RWPE1 (cell line): ENCODE measurements at regions not wholly inside any gene's neighbourhood (a gene's known extent, or its start where the extent isn't known, plus 50 kb on each side); places are given as distances from the start of the nearest gene placed in this dataset.

Experiments used
- CTCF ChIA-PET: fragments of 350-600 bp; sonication (Branson Sonifier 250); formaldehyde crosslinking; extraction: SDS; loops from one replicate; lab custom pipeline; 2021; lab: Yijun Ruan, JAX
- POLR2A ChIA-PET: fragments of 400-600 bp; formaldehyde crosslinking; extraction: SDS; loops from one replicate; lab custom pipeline; 2020; ENCODE audit warnings: antibody characterized with exemption; ENCODE audit not compliant: low non-redundant PET; lab: Yijun Ruan, JAX
- DNase-seq: peaks from one replicate; pipeline ENCODE4 v3.0.0; 2012; ENCODE audit warnings: low spot score
- H3K27ac ChIP-seq: fragments of 450-650 bp; 2 replicates; pipeline ENCODE4 v1.5.1; 2017
- TF ChIP-seq, protein P1 (sequence below): fragments of 450-650 bp; conservative IDR thresholded peaks from 2 replicates; pipeline ENCODE4 v1.5.1; 2017; ENCODE audit warnings: low read depth, mild to moderate bottlenecking

DNA sequence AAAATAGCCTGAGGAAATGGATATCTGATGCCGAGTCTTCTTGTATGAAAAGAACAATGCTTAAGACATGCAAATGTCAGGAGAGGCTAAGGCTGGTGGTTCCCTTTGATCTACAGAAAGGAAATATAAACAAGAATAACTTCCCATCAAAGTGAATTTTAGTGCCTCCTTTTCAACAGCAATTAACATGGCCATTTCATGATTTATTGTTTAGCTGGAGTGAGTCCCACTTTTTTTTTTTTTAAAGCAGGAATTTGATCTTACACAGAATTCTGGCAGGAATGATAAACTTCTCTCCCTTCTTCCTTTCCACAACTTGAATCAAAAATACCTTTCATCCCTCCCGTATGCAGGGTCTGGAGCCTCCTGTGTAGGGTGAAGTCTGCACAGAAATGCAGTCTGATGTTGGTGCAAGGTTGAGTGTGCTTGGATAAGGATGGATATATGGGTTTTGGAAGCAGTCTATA is 287.0 kb downstream of the MEX3B start:
- TF ChIP-seq, protein P1, sequence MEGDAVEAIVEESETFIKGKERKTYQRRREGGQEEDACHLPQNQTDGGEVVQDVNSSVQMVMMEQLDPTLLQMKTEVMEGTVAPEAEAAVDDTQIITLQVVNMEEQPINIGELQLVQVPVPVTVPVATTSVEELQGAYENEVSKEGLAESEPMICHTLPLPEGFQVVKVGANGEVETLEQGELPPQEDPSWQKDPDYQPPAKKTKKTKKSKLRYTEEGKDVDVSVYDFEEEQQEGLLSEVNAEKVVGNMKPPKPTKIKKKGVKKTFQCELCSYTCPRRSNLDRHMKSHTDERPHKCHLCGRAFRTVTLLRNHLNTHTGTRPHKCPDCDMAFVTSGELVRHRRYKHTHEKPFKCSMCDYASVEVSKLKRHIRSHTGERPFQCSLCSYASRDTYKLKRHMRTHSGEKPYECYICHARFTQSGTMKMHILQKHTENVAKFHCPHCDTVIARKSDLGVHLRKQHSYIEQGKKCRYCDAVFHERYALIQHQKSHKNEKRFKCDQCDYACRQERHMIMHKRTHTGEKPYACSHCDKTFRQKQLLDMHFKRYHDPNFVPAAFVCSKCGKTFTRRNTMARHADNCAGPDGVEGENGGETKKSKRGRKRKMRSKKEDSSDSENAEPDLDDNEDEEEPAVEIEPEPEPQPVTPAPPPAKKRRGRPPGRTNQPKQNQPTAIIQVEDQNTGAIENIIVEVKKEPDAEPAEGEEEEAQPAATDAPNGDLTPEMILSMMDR: no peak
- DNase-seq: no peak
- ChIA-PET POLR2A (no interaction called here), CTCF (no interaction called here)
- no peak overlapping the region for H3K27ac ChIP-seq

DNA sequence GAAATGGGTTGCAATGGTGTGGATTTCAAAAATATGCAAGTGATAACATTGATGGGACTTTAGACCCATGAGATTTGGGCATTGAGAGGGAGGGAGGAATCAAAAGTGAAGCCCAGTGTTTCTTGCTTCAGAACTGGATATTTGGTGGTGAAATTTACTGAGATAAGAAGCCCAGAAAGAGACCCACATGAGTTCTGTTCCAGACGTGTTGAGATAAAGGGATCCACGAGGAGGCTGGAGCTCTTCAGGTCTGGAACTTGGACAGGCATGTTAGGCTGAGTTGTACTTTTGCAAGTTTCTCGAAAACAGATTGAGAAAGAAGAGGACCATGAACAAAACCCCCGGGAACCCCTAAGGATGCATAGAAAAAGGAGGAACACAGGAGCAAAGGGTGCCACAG is 290.2 kb downstream of the MEX3B start:
- no peak overlapping the region for H3K27ac ChIP-seq
- DNase-seq: no peak
- CTCF ChIA-PET: no interaction called here
- TF ChIP-seq, protein P1: no peak
- POLR2A ChIA-PET: no interaction called here

DNA sequence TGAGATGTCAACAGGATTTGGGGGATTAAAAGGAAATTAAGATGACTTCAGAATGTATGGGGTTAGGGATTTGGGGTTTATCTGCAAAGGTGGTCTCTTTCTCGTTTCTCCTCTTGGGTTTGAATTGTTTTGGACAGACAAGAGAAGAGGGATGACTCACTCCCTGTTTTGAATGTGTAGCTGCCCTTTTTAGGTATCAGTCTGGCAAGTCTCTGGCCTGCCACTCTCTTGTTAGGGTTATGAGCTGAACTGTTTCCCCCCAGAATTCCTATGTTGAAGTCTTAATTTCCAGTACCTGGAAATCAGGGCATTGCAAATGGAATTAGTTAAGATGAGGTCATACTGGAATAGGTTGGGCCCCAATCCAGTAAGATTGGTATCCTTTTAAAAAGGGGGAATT is 291.7 kb downstream of the MEX3B start:
- TF ChIP-seq, protein P1: no peak
- ChIA-PET CTCF (interaction anchor here (0.7 to 1.2 kb wide), 2 partner anchors 111 to 207 kb away, joined by 3 to 5 read pairs; no protein-coding TSS in a partner anchor), POLR2A (no interaction called here)
- no peak for DNase-seq
- no peak overlapping the region for H3K27ac ChIP-seq

DNA sequence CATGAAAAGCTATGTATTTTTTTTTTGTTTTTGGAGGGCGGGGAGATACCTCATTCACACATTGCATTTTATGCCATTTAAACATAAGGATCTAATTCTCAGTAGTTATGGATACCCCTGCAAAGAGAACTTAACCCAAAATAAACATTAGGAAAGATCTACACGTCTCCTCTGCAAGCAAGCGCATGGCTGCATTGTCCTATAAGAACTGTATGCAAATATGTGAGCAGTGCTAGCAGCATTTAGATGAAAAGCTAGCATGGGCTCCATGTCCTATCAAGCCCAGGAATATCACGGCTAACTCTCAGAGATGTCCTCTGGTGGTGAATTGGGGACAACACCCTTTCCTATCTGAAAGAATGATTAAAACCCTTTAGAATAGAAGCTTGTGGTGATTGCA is 292.8 kb downstream of the MEX3B start:
- no peak for DNase-seq
- TF ChIP-seq, protein P1: no peak
- POLR2A ChIA-PET: interaction anchor here (0.6 kb wide), 1 partner anchor 294 kb away, joined by 4 read pairs; no protein-coding TSS in a partner anchor
- CTCF ChIA-PET: interaction anchor here (1.2 kb wide), 1 partner anchor 206 kb away, joined by 5 read pairs; no protein-coding TSS in a partner anchor
- peak overlapping the region; percentile 70 for H3K27ac ChIP-seq

DNA sequence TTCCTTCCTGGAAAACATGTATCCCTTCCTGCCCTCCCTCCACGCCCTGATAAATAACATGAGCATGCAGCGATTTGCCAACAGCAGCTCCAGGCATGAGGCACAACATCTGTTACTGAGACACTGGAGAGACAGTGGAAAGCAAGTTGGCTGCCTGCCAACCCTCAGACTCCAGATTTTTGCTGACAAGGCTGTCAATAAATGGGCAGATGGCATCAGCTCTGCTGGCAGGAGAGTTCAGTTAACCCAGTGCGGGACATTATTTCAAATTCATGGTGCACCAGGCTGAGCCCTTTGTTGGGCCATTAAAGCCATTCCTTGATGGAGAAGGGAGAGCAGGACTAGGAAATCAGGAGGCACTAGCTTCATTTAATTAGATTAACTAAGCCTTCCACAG is 293.3 kb downstream of the MEX3B start:
- H3K27ac ChIP-seq: peak overlapping the region; percentile 70
- peak; percentile 56 for DNase-seq
- POLR2A ChIA-PET: no interaction called here

DNA sequence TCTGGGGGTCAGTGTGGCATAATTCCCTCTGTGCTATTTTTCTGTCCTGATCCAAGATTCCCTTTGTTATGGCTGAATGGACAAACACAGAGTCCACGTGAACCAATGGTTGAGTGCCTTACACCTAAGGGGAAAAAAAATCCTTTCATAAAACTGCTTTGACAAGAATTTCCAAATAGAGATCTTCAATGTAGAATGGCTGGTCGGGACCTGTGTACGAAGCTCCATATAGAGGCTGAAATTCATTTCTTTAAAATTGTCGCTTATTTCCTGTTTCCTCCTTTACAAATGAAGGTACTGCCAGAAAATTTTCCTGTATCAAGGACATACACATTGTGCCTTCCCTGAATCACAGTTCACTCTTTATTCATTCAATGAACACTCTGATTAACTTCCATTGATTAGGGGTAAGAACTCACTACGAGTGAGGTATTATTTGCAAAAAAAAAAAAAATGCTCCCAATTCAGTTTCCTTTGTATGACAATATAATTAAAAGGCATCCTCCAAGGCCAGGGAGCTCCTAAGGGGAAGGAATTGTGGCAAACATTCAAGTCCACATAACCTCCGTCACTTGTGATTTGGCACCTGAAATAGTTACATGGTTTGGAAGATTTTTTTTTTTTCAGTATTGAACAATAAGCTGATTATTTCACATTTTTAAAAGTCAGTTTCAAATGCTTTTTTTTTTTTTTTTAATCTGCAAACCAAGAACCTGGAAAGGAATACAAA is 293.8 kb downstream of the MEX3B start:
- H3K27ac ChIP-seq: peak overlapping the region; percentile 70
- no peak for DNase-seq
- TF ChIP-seq, protein P1: no peak
- ChIA-PET POLR2A (no interaction called here), CTCF (interaction anchor here (0.6 kb wide), 1 partner anchor 16 kb away, joined by 3 read pairs; no protein-coding TSS in a partner anchor)

More for the DNA sequence above, 293.3 kb downstream of the MEX3B start:
- TF ChIP-seq, protein P1: no peak
- CTCF ChIA-PET: interaction anchor here (0.6 kb wide), 1 partner anchor 16 kb away, joined by 3 read pairs; no protein-coding TSS in a partner anchor
